NCI-H2171 (cell line): ENCODE measurements at regions not wholly inside any gene's neighbourhood (a gene's known extent, or its start where the extent isn't known, plus 50 kb on each side); places are given as distances from the start of the nearest gene placed in this dataset.

Source experiments
- DNase-seq: peaks from one replicate; lab custom pipeline; 2025; lab: John Stamatoyannopoulos, UW

DNA sequence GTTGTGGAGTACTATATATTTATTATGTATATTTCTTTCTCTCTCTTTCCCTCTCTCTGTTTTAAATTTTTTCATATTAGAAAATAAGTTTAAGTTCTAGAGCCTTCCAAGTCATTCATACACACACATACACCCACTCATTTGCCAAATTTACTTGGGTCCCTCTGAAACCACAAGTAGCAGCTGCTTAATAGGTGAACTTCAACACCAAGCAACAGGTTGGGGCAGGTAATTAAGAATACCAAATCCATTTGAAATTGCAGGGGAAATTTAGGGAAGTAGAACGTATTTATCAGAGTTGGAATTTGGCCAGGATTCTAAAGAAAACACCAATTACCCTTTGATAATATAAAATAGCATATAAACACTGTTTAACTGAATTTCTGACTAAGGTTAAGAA, 75.0 kb upstream of the RBBP8 start:
- no peak for DNase-seq

- no peak for DNase-seq
These were observed 72.3 kb upstream of the RBBP8 start for GRCh38 chr18:22860807-22861206.

DNA sequence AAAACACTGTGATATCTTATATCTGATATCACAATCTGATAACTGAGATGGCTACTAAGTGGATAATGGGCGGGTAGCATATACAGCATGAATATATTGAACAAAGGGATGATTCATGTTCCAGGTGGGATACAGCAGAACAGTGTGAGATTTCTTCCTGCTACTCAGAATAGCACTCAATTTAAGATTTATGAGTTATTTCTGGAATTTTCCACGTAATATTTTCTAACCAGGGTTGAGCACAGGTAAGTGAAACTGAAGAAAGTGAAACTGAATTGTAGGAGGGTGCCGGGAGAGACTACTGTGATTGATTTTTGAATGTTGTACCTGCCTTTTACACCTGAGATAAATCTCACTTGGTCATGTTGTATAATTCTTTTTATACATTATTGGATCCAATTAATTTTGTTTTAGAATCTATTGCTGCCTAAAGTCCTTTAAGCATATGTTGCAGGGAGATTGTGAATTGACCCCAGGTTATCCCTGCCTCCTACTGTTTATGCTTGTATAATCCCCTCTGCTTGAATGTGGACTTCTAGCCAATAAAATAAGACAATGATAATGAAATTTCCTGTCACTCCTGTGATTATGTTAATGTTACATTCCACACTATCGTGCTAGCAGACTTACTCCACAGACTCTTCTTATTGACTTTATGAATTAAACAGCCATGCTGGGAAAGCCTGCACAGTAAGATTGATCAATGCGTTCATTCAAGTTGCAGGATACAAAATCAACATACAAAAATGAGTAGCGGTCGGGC, 67.6 kb upstream of the RBBP8 start:
- DNase-seq: no peak

GRCh38 chr18:22868831-22869230, 64.3 kb upstream of the RBBP8 start:
- no peak for DNase-seq

- no peak for DNase-seq
These were observed 61.2 kb upstream of the RBBP8 start for GRCh38 chr18:22871809-22872525.

- no peak for DNase-seq
These were observed 60.1 kb upstream of the RBBP8 start for GRCh38 chr18:22872900-22873537.

- DNase-seq: no peak
These were observed 53.8 kb upstream of the RBBP8 start for GRCh38 chr18:22879293-22879692.

- DNase-seq: no peak
These were observed 51.0 kb upstream of the RBBP8 start for GRCh38 chr18:22882084-22882483.

- no peak for DNase-seq
These were observed 49.9 kb upstream of the RBBP8 start for GRCh38 chr18:22883179-22883578.
